GM12892 (cell line): ENCODE measurements at regions not wholly inside any gene's neighbourhood (a gene's known extent, or its start where the extent isn't known, plus 50 kb on each side); places are given as distances from the start of the nearest gene placed in this dataset.

ENCODE experiments used
- POLR2A ChIP-seq: IDR thresholded peaks from 2 replicates; pipeline ENCODE4 v1.6.1; 2011; ENCODE audit warnings: low read depth, low read length, control low read depth
- POLR2AphosphoS5 ChIP-seq: IDR thresholded peaks from 2 replicates; pipeline ENCODE4 v1.6.1; 2011; ENCODE audit warnings: low read depth, low read length, control low read depth

- TF ChIP-seq POLR2AphosphoS5: no peak
- TF ChIP-seq POLR2A: no peak
These were observed 201.6 kb downstream of the PRDM2 start for GRCh38 chr1:13901597-13901996.
